GM21515 (cell line): ENCODE measurements at regions not wholly inside any gene's neighbourhood (a gene's known extent, or its start where the extent isn't known, plus 50 kb on each side); places are given as distances from the start of the nearest gene placed in this dataset.

Source experiments
- ATAC-seq: cut with Tn5 transposase; IDR thresholded peaks from one replicate; pipeline ENCODE4 v1.9.1; 2021; ENCODE audit not compliant: unreplicated experiment

- no peak for ATAC-seq
These were observed 631.8 kb upstream of the NOX3 start for GRCh38 chr6:156087487-156087886.

DNA sequence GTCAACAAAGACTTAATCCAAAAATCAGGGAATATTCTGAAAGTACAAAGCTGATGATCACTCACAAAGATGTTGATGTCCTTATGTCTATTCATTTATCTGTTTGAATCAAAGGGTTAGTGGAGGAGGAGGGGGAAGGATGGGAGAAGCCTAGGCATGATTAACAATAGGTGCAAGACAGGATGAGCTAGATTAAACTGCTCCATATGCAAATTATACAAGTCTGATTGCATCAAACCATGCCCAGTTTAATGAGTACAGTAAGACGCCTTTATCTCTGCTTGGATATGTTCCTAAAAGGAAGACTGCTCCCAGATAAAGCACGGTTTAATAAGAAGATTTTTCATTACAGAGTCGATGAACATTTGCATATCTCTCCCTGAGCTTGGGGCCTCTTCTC is 626.4 kb upstream of the NOX3 start:
- ATAC-seq, result no peak

DNA sequence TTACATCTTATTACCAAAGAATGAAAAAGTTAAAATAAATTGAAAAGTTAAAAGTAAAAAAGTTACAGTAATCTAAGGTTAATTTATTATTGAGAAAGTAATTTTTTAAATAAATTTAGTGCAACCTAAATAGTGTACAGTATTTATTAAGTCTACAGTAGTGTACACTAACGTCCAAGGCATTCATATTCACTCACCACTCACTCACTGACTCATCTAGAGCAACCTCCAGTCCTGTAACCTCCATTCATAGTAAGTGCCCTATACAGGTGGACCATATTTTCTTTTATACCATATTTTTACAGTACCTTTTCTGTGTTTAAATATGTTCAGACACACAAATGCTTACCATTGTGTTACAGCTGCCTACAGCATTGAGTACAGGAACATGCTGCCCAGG is 624.7 kb upstream of the NOX3 start:
- no peak for ATAC-seq

GRCh38 chr6:156068881-156069280 is 613.2 kb upstream of the NOX3 start:
- ATAC-seq, result no peak

DNA sequence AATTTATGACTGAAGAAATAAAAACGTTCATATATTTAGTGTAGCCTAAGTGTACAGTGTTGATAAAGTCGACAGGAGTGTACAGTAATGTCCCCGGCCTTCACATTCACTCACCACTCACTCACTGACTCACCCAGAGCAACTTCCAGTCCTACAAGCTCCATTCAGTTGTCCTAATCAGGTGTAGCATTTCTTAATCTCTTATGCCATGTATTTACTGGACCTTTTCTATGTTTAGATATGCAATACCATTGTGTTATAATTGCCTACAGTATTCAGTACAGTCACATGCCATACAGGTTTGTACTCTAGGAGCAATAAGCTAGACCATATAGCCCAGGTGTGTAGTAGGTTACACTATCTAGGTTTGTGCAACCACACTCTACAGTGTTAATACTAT is 610.2 kb upstream of the NOX3 start:
- ATAC-seq, result no peak

- no peak for ATAC-seq
These were observed 606.5 kb upstream of the NOX3 start for GRCh38 chr6:156062091-156062563.

DNA sequence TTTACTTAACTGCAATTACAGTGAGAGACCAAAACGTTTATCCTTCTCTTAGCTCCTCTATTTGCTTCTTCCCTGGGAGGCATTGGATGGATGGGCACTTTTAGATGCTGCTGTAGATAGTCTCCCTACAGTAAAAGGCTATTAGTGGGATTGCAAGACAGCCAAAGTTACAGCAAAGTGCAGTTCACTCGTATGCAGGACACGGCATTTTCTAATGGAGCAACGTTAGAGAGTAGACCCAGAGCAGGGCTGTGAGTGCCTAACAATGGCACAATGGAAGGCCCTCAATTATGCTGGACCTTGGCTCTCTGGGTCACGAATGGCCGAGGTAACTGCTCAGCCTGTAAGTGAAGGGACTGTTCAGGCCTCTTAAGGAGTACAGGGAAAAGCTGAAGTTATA is 605.8 kb upstream of the NOX3 start:
- no peak for ATAC-seq

DNA sequence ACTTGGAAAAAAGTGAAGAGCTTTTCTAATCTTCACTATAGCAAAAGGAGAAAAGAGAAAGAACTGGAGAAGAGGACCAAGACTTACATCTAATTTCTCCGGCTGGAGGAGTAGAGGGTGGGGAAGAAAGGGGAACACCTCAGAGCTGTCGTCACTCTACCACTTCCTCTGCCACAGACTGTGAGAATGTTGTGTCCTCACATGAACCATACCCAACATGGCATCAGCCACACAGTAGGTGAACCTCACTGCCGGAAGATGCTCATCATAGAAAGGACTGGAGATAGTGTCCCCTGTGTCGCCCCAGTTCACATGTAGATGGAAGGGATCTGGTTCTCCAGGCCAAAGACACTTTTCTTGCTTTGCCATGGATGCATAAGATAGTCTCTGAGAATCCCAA is 604.4 kb upstream of the NOX3 start:
- ATAC-seq, result no peak

GRCh38 chr6:156058356-156058755 is 602.7 kb upstream of the NOX3 start:
- no peak for ATAC-seq

- ATAC-seq, result no peak
These were observed 602.2 kb upstream of the NOX3 start for GRCh38 chr6:156057869-156058268.

DNA sequence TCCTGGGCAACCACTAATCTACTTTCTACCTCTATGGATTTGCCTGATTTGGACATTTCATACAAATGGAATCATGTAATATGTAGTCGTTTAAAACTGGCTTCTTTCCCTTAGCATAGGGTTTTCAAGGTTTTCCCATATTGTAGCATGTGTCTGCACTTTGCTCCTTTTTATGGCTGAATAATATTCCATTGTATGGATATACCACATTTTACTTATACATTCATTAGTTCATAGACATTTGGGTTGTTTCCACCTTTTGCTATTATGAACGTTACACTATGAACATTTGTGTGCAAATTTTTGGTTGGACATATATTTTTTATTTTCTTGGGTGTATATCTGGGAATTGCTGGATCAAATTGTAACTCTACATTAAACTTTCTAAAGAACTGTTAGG is 600.4 kb upstream of the NOX3 start:
- no peak for ATAC-seq

- no peak for ATAC-seq
These were observed 598.0 kb upstream of the NOX3 start for GRCh38 chr6:156053626-156054025.

DNA sequence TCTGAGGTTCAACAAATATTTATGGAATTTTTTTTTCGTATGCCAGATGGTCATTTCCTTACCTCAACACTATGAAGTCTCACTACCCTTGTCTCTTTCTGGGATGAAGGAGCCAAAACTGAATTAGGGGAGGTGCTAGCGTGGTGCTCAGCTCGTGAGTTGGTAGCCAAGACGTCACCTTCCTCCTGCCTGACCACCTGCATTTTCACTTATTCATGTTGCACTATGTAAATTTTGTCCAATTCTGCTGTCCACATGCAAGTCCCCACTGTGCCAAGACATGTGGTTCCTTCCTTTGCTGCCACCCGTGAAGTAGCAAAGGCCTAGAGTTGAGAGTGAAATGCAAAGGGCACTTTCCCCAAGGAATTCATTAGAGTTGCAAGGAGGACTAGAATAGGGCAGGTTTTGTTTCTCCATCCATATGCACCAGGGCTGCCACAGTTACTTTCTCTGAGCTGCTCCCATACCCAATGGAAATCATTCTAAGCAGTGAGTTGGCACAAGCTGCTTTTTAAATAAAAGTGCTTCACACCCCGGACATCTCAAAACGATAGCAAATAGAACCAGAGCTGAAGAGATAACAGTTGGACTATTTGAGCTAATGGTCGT is 591.3 kb upstream of the NOX3 start:
- no peak for ATAC-seq

DNA sequence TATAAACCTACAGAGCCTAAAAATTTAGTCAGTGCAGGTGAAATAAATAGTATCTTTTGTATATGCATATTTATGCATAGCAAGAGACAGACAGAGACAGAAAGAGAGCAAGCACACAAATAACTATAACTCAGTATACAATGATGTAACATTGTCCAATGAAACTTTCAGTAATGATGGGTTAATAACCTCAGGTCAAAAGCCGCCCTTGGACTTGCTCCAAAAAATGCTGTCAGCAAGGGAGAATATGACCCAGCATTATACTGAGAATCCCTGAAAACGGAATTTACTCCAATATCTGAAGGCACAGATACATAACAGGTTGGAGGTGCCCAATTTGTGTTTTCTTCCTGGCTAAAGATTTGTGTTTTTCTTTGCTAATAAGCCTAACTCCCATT is 590.6 kb upstream of the NOX3 start:
- no peak for ATAC-seq

- no peak for ATAC-seq
These were observed 590.0 kb upstream of the NOX3 start for GRCh38 chr6:156045401-156046267.

GRCh38 chr6:156033598-156033997 is 578.0 kb upstream of the NOX3 start:
- no peak for ATAC-seq

DNA sequence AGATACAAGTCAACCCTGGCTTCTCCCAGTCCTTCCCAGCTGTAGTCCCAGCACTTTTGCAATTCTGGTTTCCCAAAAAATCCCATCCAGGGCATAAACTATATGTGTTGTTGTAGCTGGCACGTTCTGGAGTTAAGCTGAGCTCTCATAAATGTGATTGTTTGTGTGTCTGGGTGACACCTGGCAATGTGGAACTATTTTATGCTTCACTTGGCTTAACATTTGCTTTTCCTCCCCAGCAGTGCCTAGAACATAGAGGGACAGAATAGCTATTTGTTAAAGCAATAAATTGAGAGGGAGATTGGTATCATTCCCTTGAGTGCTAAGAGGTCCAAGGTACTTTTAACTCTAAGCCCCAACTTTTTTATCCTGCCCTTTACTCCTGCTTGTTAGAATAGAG is 575.9 kb upstream of the NOX3 start:
- ATAC-seq, result no peak

DNA sequence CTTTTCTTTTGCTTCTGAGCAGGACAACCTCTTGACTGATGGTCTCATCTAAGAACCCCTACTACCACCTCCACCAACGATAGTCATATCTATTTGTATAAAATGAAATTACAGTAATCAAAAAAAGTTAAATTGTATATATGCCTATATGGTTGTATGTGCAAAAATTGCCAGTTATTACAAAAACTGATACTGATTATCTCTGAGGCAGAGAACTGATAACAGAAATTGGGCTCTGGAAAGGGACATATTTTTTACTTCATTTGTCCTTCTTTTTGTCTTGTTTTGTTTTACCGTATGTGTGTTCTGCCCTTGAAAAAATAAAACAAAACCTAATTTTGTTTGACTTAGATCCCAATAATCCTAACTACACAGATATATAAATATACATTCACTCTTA is 574.4 kb upstream of the NOX3 start:
- no peak for ATAC-seq

DNA sequence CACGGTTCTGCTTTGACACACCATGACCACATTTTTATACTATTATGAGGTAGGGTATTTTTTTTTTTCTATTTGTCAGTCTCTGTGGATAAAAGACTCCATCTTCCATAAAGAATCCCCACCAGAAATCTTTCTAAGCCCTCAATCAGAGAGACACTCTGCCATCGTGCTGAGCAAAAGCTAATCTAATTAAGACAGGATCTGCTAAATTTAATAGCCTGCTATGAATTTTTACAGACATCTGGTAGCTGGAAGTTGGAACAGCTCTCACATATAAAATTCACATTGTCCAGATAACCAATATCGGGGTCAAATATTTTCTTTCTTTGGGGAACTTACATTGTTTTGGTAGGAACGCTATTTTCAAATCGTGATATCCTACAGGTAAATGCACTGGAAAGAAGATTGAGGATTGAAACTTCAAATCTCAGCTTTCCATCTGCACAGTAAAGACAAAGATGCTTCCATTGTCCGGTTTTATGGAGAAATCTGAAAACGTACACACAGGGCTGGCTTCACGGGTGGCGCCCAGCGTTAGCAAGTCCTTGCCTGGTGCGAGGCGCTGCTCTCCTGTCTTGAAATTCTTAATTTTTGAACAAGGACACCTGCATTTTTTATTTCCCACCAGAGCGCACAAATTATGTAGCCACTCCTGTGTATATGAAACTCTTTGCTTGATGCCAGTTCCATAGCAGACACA is 573.8 kb upstream of the NOX3 start:
- ATAC-seq, result no peak

DNA sequence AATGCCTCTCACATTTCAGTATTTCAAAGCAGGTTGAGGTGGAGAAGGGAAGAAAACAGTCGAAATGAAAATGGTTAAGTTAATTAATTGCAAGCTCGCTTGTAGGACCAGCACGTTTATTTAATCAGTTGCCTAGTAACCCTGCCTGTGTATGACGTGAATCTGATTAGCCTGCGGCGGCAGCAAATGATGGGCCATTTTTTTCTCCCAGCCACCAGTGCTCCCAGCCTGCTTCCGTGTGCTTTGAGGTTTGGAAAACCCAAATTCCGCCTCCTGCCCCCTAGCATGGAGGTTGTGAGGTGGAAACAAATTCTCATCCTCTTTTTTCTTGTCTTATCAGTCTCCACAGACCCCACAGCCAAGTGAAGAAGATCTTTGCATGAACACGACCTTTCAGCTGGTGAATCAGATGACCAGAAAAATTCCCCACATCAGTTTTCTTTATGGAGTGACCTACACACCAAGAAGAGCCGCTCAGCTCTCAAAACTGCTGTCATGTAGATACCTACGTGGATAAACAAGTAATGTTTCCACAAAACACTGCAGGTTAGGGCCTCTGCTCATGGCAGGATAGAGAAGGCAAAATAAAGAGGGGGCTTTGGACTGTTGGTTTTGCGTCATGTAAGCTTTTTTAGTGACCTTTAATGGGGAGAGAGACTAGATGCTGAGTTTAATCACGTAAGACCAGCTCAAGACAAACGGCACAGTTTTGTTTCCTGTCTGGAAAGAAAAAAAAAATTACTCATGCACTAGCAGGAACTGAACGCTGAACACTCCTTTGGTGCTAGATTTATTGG is 572.9 kb upstream of the NOX3 start:
- ATAC-seq, result no peak

GRCh38 chr6:156027248-156027626 is 571.6 kb upstream of the NOX3 start:
- ATAC-seq, result no peak
